ENCODE measurements at regions not wholly inside any gene's neighbourhood (a gene's known extent, or its start where the extent isn't known, plus 50 kb on each side); places are given as distances from the start of the nearest gene placed in this dataset.

GRCh38 chr12:58521796-58522195, 398.5 kb downstream of the LRIG3 start:
- no peak overlapping the region for H3K4me3 ChIP-seq (ENCODE audit: low read length)
- no peaks in the 10 kb centered on the region for H3K79me2 ChIP-seq (ENCODE audit: control insufficient read depth, low read length)
- H3K36me3 ChIP-seq (ENCODE audit: control insufficient read depth, low read length) = no peaks in the 10 kb centered on the region
- no peaks in the 10 kb centered on the region for H3K9me2 ChIP-seq (replicated peaks; ENCODE audit: control insufficient read depth, low read length)
- no peak overlapping the region for H3K27ac ChIP-seq (ENCODE audit: low read depth, low read length)
- H3K4me2 ChIP-seq (ENCODE audit: low read length) = no peak overlapping the region
- TF ChIP-seq, protein P1, sequence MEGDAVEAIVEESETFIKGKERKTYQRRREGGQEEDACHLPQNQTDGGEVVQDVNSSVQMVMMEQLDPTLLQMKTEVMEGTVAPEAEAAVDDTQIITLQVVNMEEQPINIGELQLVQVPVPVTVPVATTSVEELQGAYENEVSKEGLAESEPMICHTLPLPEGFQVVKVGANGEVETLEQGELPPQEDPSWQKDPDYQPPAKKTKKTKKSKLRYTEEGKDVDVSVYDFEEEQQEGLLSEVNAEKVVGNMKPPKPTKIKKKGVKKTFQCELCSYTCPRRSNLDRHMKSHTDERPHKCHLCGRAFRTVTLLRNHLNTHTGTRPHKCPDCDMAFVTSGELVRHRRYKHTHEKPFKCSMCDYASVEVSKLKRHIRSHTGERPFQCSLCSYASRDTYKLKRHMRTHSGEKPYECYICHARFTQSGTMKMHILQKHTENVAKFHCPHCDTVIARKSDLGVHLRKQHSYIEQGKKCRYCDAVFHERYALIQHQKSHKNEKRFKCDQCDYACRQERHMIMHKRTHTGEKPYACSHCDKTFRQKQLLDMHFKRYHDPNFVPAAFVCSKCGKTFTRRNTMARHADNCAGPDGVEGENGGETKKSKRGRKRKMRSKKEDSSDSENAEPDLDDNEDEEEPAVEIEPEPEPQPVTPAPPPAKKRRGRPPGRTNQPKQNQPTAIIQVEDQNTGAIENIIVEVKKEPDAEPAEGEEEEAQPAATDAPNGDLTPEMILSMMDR (IDR thresholded peaks at IDR 0.05; ENCODE audit: low read depth, low read length, poor library complexity, severe bottlenecking) = no peak
- no peak for TF ChIP-seq EZH2phosphoT487 (IDR thresholded peaks at IDR 0.05; ENCODE audit: borderline replicate concordance, low read length)
- no peaks in the 10 kb centered on the region for H3F3A ChIP-seq (ENCODE audit: control insufficient read depth, insufficient read depth)
- H3K27me3 ChIP-seq (ENCODE audit: control insufficient read depth, low read length) = no peaks in the 10 kb centered on the region
- no peaks in the 10 kb centered on the region for H3K4me1 ChIP-seq (ENCODE audit: control insufficient read depth, low read length)
- no peaks in the 10 kb centered on the region for H4K20me1 ChIP-seq (ENCODE audit: control insufficient read depth, insufficient read depth, low read depth, low read length)
- H3K9me3 ChIP-seq (ENCODE audit: control insufficient read depth, insufficient read depth, low read length) = no peaks in the 10 kb centered on the region; the same call in 1 of the 2 replicates

GRCh38 chr12:58523360-58523759, 396.9 kb downstream of the LRIG3 start:
- Histone ChIP-seq H3K27ac (ENCODE audit: low read depth, low read length) (no peak overlapping the region), H3K27me3 (ENCODE audit: control insufficient read depth, low read length) (no peaks in the 10 kb centered on the region)
- TF ChIP-seq EZH2phosphoT487 (IDR thresholded peaks at IDR 0.05; ENCODE audit: borderline replicate concordance, low read length) = no peak
- TF ChIP-seq, protein P1 (IDR thresholded peaks at IDR 0.05; ENCODE audit: low read depth, low read length, poor library complexity, severe bottlenecking) = no peak

DNA sequence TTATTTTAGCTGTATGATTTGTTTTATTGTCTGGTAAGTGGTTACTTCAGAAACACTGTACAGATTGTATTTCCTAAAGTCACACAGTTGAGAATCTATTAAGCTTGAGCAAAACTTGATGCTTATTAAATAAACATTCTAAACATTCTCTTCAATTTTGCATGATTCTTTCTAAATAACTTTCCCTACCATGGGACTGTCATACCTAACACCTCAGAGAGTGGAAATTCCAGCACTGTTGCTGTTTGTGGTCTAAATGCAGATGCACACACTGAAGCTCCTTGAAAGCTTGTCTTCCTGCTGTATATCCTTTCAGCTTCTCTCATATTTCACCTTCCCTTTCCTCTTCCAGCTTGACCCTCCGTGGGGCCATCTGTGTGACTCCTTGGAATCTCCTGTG, 392.0 kb downstream of the LRIG3 start:
- H3K79me2 ChIP-seq (ENCODE audit: control insufficient read depth, low read length) = no peaks in the 10 kb centered on the region
- TF ChIP-seq, protein P1 (IDR thresholded peaks at IDR 0.05; ENCODE audit: low read depth, low read length, poor library complexity, severe bottlenecking) = no peak
- TF ChIP-seq EZH2phosphoT487 (IDR thresholded peaks at IDR 0.05; ENCODE audit: borderline replicate concordance, low read length) = no peak

More at GRCh38 chr12:58523360-58523759, 396.9 kb downstream of the LRIG3 start:
- H4K20me1 ChIP-seq (ENCODE audit: control insufficient read depth, insufficient read depth, low read depth, low read length) = no peaks in the 10 kb centered on the region
- no peaks in the 10 kb centered on the region for H3K4me1 ChIP-seq (ENCODE audit: control insufficient read depth, low read length)
- no peaks in the 10 kb centered on the region for H3K79me2 ChIP-seq (ENCODE audit: control insufficient read depth, low read length)
- H3F3A ChIP-seq (ENCODE audit: control insufficient read depth, insufficient read depth) = no peaks in the 10 kb centered on the region
- no peak overlapping the region for H3K4me2 ChIP-seq (ENCODE audit: low read length)
- H3K9me2 ChIP-seq (replicated peaks; ENCODE audit: control insufficient read depth, low read length) = no peaks in the 10 kb centered on the region
- no peaks in the 10 kb centered on the region for H3K9me3 ChIP-seq (ENCODE audit: control insufficient read depth, insufficient read depth, low read length)
- no peaks in the 10 kb centered on the region for H3K36me3 ChIP-seq (ENCODE audit: control insufficient read depth, low read length)
- no peak overlapping the region for H3K4me3 ChIP-seq (ENCODE audit: low read length)

More for the DNA sequence above, 392.0 kb downstream of the LRIG3 start:
- Histone ChIP-seq H3F3A (ENCODE audit: control insufficient read depth, insufficient read depth) (no peaks in the 10 kb centered on the region), H3K36me3 (ENCODE audit: control insufficient read depth, low read length) (no peaks in the 10 kb centered on the region), H3K9me3 (ENCODE audit: control insufficient read depth, insufficient read depth, low read length) (no peaks in the 10 kb centered on the region), H3K4me1 (ENCODE audit: control insufficient read depth, low read length) (no peaks in the 10 kb centered on the region), H3K27me3 (ENCODE audit: control insufficient read depth, low read length) (no peaks in the 10 kb centered on the region), H4K20me1 (ENCODE audit: control insufficient read depth, insufficient read depth, low read depth, low read length) (no peaks in the 10 kb centered on the region), H3K9me2 (replicated peaks; ENCODE audit: control insufficient read depth, low read length) (no peaks in the 10 kb centered on the region), H3K4me3 (ENCODE audit: low read length) (no peak overlapping the region), H3K27ac (ENCODE audit: low read depth, low read length) (no peak overlapping the region), H3K4me2 (ENCODE audit: low read length) (no peak overlapping the region)

Data from DOHH2 (cell line).